ENCODE measurements at regions not wholly inside any gene's neighbourhood (a gene's known extent, or its start where the extent isn't known, plus 50 kb on each side); places are given as distances from the start of the nearest gene placed in this dataset.

- no peak overlapping the region for H3K27ac ChIP-seq
- ATAC-seq (no peak), DNase-seq (ENCODE audit: low read depth in 1 of 2, low spot score in 1 of 2) (no peak), FAIRE-seq (no peak)
- under 1% methylated on average over 4 of the region's 4 CpGs for WGBS (ENCODE audit: missing lambda C conversion rate)
- no peaks in the 10 kb centered on the region for H3K4me1 ChIP-seq
- ChIA-PET CTCF (no interaction called here), POLR2A (no interaction called here)
- H3K4me2 ChIP-seq: no peak overlapping the region
- TF ChIP-seq PBX3 (IDR thresholded peaks at IDR 0.05): no peak
- no peak for TF ChIP-seq ESRRA (IDR thresholded peaks at IDR 0.05; ENCODE audit: borderline replicate concordance, low read length)
- no peak for TF ChIP-seq EHMT2 (IDR thresholded peaks at IDR 0.05; ENCODE audit: low read depth)
- TF ChIP-seq JUN (IDR thresholded peaks at IDR 0.05): no peak
- no peak for TF ChIP-seq EP300 (IDR thresholded peaks at IDR 0.05)
- no peak for TF ChIP-seq JUNB (IDR thresholded peaks at IDR 0.05)
- H3K9me3 ChIP-seq: no peaks in the 10 kb centered on the region
- no peak overlapping the region for H3K4me3 ChIP-seq
Measured at GRCh38 chr13:31485651-31486051, 253.7 kb upstream of the RXFP2 start.

GRCh38 chr13:31495336-31495735 is 244.0 kb upstream of the RXFP2 start:
- no peaks in the 10 kb centered on the region for H3K4me1 ChIP-seq
- no peak for ATAC-seq
- ChIA-PET POLR2A (no interaction called here), CTCF (no interaction called here)
- no peak for FAIRE-seq
- TF ChIP-seq PHF8 (IDR thresholded peaks at IDR 0.05; ENCODE audit: borderline replicate concordance, low read depth): no peak
- no peak for DNase-seq (ENCODE audit: low read depth in 1 of 2, low spot score in 1 of 2)
- H3K27ac ChIP-seq: no peak overlapping the region
- no peak overlapping the region for H3K4me2 ChIP-seq
- no peaks in the 10 kb centered on the region for H3K9me3 ChIP-seq
- H3K4me3 ChIP-seq: no peak overlapping the region
- 13% methylated on average over 4 of the region's 4 CpGs for WGBS (ENCODE audit: missing lambda C conversion rate)

GRCh38 chr13:31499274-31499673 is 240.1 kb upstream of the RXFP2 start:
- ATAC-seq (no peak), FAIRE-seq (no peak), DNase-seq (ENCODE audit: low read depth in 1 of 2, low spot score in 1 of 2) (no peak)
- Histone ChIP-seq H3K4me2 (no peak overlapping the region), H3K4me1 (no peaks in the 10 kb centered on the region), H3K27ac (no peak overlapping the region), H3K4me3 (no peak overlapping the region), H3K9me3 (no peaks in the 10 kb centered on the region)
- CTCF ChIA-PET: no interaction called here
- POLR2A ChIA-PET: no interaction called here
- TF ChIP-seq NR3C1 (IDR thresholded peaks at IDR 0.05): no peak
- TF ChIP-seq RNF2 (IDR thresholded peaks at IDR 0.05; ENCODE audit: borderline replicate concordance, low read depth): no peak
- TF ChIP-seq EP300 (IDR thresholded peaks at IDR 0.05): no peak
- no peak for TF ChIP-seq CHD2 (IDR thresholded peaks at IDR 0.05; ENCODE audit: low read length, partially characterized antibody)
- no peak for TF ChIP-seq GATA3 (IDR thresholded peaks at IDR 0.05; ENCODE audit: borderline replicate concordance)
- no peak for TF ChIP-seq USF2 (IDR thresholded peaks at IDR 0.05)
- TF ChIP-seq HEYL (CRISPR knock-in tag; IDR thresholded peaks at IDR 0.05): no peak
- TF ChIP-seq KDM1A (IDR thresholded peaks at IDR 0.05; ENCODE audit: low read depth): no peak
- TF ChIP-seq FOSL2 (IDR thresholded peaks at IDR 0.05): no peak
- no peak for TF ChIP-seq FOSL2 (CRISPR knock-in tag; IDR thresholded peaks at IDR 0.05)
- TF ChIP-seq CBX2 (IDR thresholded peaks at IDR 0.05; ENCODE audit: borderline replicate concordance, low read depth): no peak

GRCh38 chr13:31503626-31504025 is 235.7 kb upstream of the RXFP2 start:
- CTCF ChIA-PET: no interaction called here
- ATAC-seq (no peak), DNase-seq (ENCODE audit: low read depth in 1 of 2, low spot score in 1 of 2) (no peak), FAIRE-seq (no peak)
- Histone ChIP-seq H3K27ac (no peak overlapping the region), H3K4me3 (no peak overlapping the region), H3K4me1 (no peaks in the 10 kb centered on the region), H3K9me3 (no peaks in the 10 kb centered on the region), H3K4me2 (no peak overlapping the region)
- POLR2A ChIA-PET: no interaction called here
- 0% methylated on average over 3 of the region's 3 CpGs for WGBS (ENCODE audit: missing lambda C conversion rate)
- no peak for TF ChIP-seq EHF (CRISPR knock-in tag; IDR thresholded peaks at IDR 0.05)
- TF ChIP-seq FOXS1 (CRISPR knock-in tag; IDR thresholded peaks at IDR 0.05): no peak
- TF ChIP-seq KDM1A (IDR thresholded peaks at IDR 0.05; ENCODE audit: low read depth): no peak
- no peak for TF ChIP-seq PHF8 (IDR thresholded peaks at IDR 0.05; ENCODE audit: borderline replicate concordance, low read depth)
- TF ChIP-seq ATOH8 (CRISPR knock-in tag; IDR thresholded peaks at IDR 0.05; ENCODE audit: low read depth): no peak
- no peak for TF ChIP-seq MAFK (IDR thresholded peaks at IDR 0.05; ENCODE audit: partially characterized antibody)
- TF ChIP-seq NPAS2 (CRISPR knock-in tag; IDR thresholded peaks at IDR 0.05; ENCODE audit: borderline replicate concordance): no peak
- no peak for TF ChIP-seq JUN (IDR thresholded peaks at IDR 0.05)
- no peak for TF ChIP-seq HES2 (IDR thresholded peaks at IDR 0.05)
- TF ChIP-seq HOXB13 (CRISPR knock-in tag; IDR thresholded peaks at IDR 0.05; ENCODE audit: low read depth): no peak
- TF ChIP-seq JUNB (IDR thresholded peaks at IDR 0.05): no peak

Data from A549 (cell line).